A204.1 (cell line): ENCODE measurements at regions not wholly inside any gene's neighbourhood (a gene's known extent, or its start where the extent isn't known, plus 50 kb on each side); places are given as distances from the start of the nearest gene placed in this dataset.
"Not testable (repeated sequence)": the region's sequence is repeated elsewhere in the genome, so short reads cannot be mapped to it uniquely, and the experiment has no call there.

Source experiments
- FAIRE-seq: peaks from 2 replicates; lab custom pipeline; 2012; peaks lifted over from hg19 to GRCh38; lab: Jason Lieb, UNC

GRCh38 chr5:90338712-90339372 lies 70.7 kb downstream of the CETN3 start:
- no peak for FAIRE-seq

GRCh38 chr5:90337449-90338052 lies 72.0 kb downstream of the CETN3 start:
- no peak for FAIRE-seq

- FAIRE-seq = no peak
Observed at GRCh38 chr5:90336752-90337151, 72.8 kb downstream of the CETN3 start.

- no peak for FAIRE-seq
Observed at GRCh38 chr5:90334741-90335140, 74.8 kb downstream of the CETN3 start.

GRCh38 chr5:90329911-90330310 lies 79.6 kb downstream of the CETN3 start:
- FAIRE-seq = no peak

GRCh38 chr5:90326995-90327394 lies 82.6 kb downstream of the CETN3 start:
- FAIRE-seq = no peak

- FAIRE-seq = no peak
Observed at GRCh38 chr5:90325093-90325492, 84.5 kb downstream of the CETN3 start.

- FAIRE-seq = not testable (repeated sequence)
Observed at GRCh38 chr5:90320348-90320747, 89.2 kb downstream of the CETN3 start.

- FAIRE-seq = no peak
Observed at GRCh38 chr5:90312027-90312426, 97.5 kb downstream of the CETN3 start.

GRCh38 chr5:90311401-90311800 lies 98.2 kb downstream of the CETN3 start:
- no peak for FAIRE-seq

- no peak for FAIRE-seq
Observed at GRCh38 chr5:90308787-90309585, 100.6 kb downstream of the CETN3 start.

GRCh38 chr5:90307782-90308181 lies 101.8 kb downstream of the CETN3 start:
- no peak for FAIRE-seq

- FAIRE-seq = no peak
Observed at GRCh38 chr5:90307322-90307721, 102.2 kb downstream of the CETN3 start.

- no peak for FAIRE-seq
Observed at GRCh38 chr5:90306613-90307012, 102.9 kb downstream of the CETN3 start.

- no peak for FAIRE-seq
Observed at GRCh38 chr5:90305041-90305720, 104.4 kb downstream of the CETN3 start.

- FAIRE-seq = no peak
Observed at GRCh38 chr5:90301248-90301647, 108.3 kb downstream of the CETN3 start.

GRCh38 chr5:90297045-90297764 lies 112.4 kb downstream of the CETN3 start:
- no peak for FAIRE-seq

- no peak for FAIRE-seq
Observed at GRCh38 chr5:90294604-90295003, 115.0 kb downstream of the CETN3 start.

- FAIRE-seq = no peak
Observed at GRCh38 chr5:90293931-90294330, 115.6 kb downstream of the CETN3 start.

- no peak for FAIRE-seq
Observed at GRCh38 chr5:90290648-90291047, 118.9 kb downstream of the CETN3 start.

- no peak for FAIRE-seq
Observed at GRCh38 chr5:90289837-90290236, 119.7 kb downstream of the CETN3 start.

- FAIRE-seq = no peak
Observed at GRCh38 chr5:90287036-90287435, 122.5 kb downstream of the CETN3 start.
